HFFc6 (cell line): ENCODE measurements at regions not wholly inside any gene's neighbourhood (a gene's known extent, or its start where the extent isn't known, plus 50 kb on each side); places are given as distances from the start of the nearest gene placed in this dataset.
A peak's percentile ranks its signal among the peaks of the same experiment; 100 is the strongest.
"Not testable (repeated sequence)": the region's sequence is repeated elsewhere in the genome, so short reads cannot be mapped to it uniquely, and the experiment has no call there.

Experiments used
- DNase-seq: peaks from one replicate; pipeline ENCODE4 v3.0.0-alpha.2; 2018
- H3K27ac Mint-ChIP-seq: 2 replicates; pipeline ENCODE4 v1.8.0; 2020; ENCODE audit warnings: mild to moderate bottlenecking, mixed read lengths
- H3K27me3 Mint-ChIP-seq: 2 replicates; pipeline ENCODE4 v1.8.0; 2021; ENCODE audit warnings: mild to moderate bottlenecking, moderate library complexity, mixed read lengths; ENCODE audit not compliant: insufficient read depth
- H3K36me3 Mint-ChIP-seq: 2 replicates; pipeline ENCODE4 v1.8.0; 2021; ENCODE audit warnings: low read depth, mixed read lengths
- H3K4me1 Mint-ChIP-seq: 2 replicates; pipeline ENCODE4 v1.8.0; 2020; ENCODE audit warnings: low read depth, mixed read lengths
- H3K4me3 Mint-ChIP-seq: 2 replicates; pipeline ENCODE4 v1.8.0; 2020; ENCODE audit warnings: mild to moderate bottlenecking, moderate library complexity, mixed read lengths
- H3K9me3 Mint-ChIP-seq: 2 replicates; pipeline ENCODE4 v1.8.0; 2020; ENCODE audit warnings: mild to moderate bottlenecking, mixed read lengths
- TF ChIP-seq, protein P1 (sequence below): fragments of 200-600 bp; sonication (generic); IDR thresholded peaks from 2 replicates; pipeline ENCODE4 v1.5.0; 2021; ENCODE audit warnings: antibody characterized with exemption, mild to moderate bottlenecking

DNA sequence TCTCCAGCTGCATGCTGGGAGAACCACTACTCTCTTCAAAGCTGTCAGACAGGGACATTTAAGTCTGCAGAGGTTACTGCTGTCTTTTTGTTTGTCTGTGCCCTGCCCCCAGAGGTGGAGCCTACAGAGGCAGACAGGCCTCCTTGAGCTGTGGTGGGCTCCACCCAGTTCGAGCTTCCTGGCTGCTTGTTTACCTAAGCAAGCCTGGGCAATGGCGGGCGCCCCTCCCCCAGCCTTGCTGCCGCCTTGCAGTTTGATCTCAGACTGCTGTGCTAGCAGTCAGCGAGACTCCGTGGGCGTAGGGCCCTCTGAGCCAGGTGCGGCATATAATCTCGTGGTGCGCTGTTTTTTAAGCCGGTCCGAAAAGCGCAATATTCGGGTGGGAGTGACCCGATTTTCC is 215.0 kb downstream of the STIM2 start:
- H3K4me3 Mint-ChIP-seq, H3K36me3 Mint-ChIP-seq, H3K27ac Mint-ChIP-seq, H3K4me1 Mint-ChIP-seq, DNase-seq, H3K27me3 Mint-ChIP-seq, H3K9me3 Mint-ChIP-seq: not testable (repeated sequence)

DNA sequence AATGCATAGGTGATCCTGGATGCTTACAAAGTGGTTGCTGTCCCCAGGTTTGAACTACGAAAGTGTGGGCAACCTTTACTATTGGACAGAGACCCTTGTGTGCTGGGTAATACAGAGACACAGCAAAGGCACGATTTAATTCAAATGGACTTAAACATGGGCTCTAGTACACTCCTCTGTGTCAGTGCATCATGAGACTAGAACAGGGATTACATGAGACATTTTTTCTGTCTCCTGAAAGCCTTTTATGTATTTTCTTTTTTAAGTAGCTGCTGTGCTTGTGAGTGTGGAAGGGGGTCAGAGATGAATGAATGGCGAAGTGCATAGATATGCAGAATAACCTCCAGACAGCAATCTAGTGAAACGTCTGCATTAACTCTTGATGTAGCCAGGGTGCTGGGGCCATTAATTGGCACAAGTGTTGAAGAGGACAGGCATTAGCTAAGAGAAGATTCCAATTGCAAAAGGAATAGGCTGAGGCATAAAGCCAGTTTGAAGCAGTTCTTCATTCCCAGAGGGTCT is 218.4 kb downstream of the STIM2 start:
- H3K36me3 Mint-ChIP-seq: no peaks in the 10 kb centered on the region
- H3K27me3 Mint-ChIP-seq: peaks cover 15% of the 10 kb centered on the region
- H3K27ac Mint-ChIP-seq: no peak overlapping the region
- TF ChIP-seq, protein P1, sequence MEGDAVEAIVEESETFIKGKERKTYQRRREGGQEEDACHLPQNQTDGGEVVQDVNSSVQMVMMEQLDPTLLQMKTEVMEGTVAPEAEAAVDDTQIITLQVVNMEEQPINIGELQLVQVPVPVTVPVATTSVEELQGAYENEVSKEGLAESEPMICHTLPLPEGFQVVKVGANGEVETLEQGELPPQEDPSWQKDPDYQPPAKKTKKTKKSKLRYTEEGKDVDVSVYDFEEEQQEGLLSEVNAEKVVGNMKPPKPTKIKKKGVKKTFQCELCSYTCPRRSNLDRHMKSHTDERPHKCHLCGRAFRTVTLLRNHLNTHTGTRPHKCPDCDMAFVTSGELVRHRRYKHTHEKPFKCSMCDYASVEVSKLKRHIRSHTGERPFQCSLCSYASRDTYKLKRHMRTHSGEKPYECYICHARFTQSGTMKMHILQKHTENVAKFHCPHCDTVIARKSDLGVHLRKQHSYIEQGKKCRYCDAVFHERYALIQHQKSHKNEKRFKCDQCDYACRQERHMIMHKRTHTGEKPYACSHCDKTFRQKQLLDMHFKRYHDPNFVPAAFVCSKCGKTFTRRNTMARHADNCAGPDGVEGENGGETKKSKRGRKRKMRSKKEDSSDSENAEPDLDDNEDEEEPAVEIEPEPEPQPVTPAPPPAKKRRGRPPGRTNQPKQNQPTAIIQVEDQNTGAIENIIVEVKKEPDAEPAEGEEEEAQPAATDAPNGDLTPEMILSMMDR: no peak
- H3K9me3 Mint-ChIP-seq: no peaks in the 10 kb centered on the region
- DNase-seq: no peak
- no peaks in the 10 kb centered on the region for H3K4me1 Mint-ChIP-seq
- no peak overlapping the region for H3K4me3 Mint-ChIP-seq

GRCh38 chr4:27081675-27082586 is 221.3 kb downstream of the STIM2 start:
- Mint-ChIP-seq H3K9me3 (no peaks in the 10 kb centered on the region), H3K27ac (no peak overlapping the region), H3K4me1 (peaks cover 6% of the 10 kb centered on the region), H3K36me3 (no peaks in the 10 kb centered on the region), H3K4me3 (no peak overlapping the region), H3K27me3 (peaks cover 28% of the 10 kb centered on the region)
- no peak for DNase-seq
- TF ChIP-seq, protein P1: no peak

- DNase-seq: no peak
- no peaks in the 10 kb centered on the region for H3K36me3 Mint-ChIP-seq
- H3K27me3 Mint-ChIP-seq: peaks cover 28% of the 10 kb centered on the region
- no peaks in the 10 kb centered on the region for H3K9me3 Mint-ChIP-seq
- H3K4me1 Mint-ChIP-seq: peaks cover 6% of the 10 kb centered on the region
- no peak overlapping the region for H3K4me3 Mint-ChIP-seq
- no peak overlapping the region for H3K27ac Mint-ChIP-seq
- TF ChIP-seq, protein P1: no peak
Observed at GRCh38 chr4:27082776-27083175, 222.1 kb downstream of the STIM2 start.

DNA sequence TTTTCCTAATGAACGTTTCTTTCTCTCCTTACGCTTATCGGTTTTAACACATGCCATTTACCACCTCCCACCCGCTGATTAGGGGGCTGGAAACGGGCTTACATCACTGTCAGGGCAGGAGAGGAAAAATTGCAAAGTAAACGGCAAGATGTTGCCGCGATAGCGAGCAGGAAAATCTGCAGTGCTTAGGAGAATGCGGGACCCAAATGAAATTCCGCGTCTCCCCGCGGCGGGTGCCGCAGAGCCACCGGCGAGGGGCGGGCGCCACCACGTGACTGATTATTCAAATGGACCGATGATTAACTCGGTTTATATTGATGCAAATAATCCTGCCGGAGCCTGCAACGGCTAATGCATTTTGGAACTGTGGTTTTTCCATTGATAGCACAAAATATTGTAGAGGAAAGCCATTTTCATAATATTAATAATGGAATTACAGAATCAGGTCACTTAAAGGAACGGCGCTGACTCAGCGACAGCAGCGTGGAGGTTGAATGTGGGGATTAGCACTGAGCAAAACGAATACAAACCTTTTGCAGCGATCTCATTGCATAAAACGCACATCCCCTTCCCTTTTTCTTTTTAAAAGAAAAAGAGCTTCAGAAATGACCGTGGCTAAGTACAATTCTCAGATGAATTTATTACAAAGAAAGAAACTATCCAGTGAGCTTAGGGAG is 224.2 kb downstream of the STIM2 start:
- peaks cover 27% of the 10 kb centered on the region for H3K27me3 Mint-ChIP-seq
- H3K36me3 Mint-ChIP-seq: no peaks in the 10 kb centered on the region
- H3K4me3 Mint-ChIP-seq: peak overlapping the region; percentile 60
- no peak for DNase-seq
- H3K9me3 Mint-ChIP-seq: no peaks in the 10 kb centered on the region
- H3K27ac Mint-ChIP-seq: no peak overlapping the region
- TF ChIP-seq, protein P1: 0 out of 2 replicates have a peak, but pooled peaks have one; percentile 3
- H3K4me1 Mint-ChIP-seq: peaks cover 6% of the 10 kb centered on the region

DNA sequence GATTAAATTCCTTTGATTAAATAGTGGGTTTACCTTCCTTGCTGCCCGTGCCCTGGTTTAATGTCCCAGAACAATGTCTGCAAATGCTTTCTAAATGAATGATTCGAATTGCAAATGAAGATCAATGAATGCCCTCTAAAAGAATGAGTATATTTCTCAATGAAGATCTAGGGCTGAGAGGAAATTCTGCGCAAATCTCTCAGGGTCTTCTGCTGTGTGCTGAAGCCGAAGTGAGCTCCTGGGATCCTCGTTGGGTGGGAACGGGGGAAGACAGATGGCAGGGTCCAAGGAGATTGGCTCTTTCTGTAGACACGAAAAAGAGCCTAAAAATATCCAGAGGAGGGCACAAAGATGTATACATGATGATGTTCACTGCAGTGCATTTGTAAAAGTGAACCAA is 224.8 kb downstream of the STIM2 start:
- Mint-ChIP-seq H3K27ac (no peak overlapping the region), H3K27me3 (peaks cover 27% of the 10 kb centered on the region), H3K36me3 (no peaks in the 10 kb centered on the region), H3K4me3 (peak overlapping the region; percentile 60; the same call in 1 of the 2 replicates), H3K9me3 (no peaks in the 10 kb centered on the region), H3K4me1 (peaks cover 6% of the 10 kb centered on the region)
- DNase-seq: no peak
- TF ChIP-seq, protein P1: no peak
